K562 (cell line): ENCODE measurements at regions not wholly inside any gene's neighbourhood (a gene's known extent, or its start where the extent isn't known, plus 50 kb on each side); places are given as distances from the start of the nearest gene placed in this dataset.

Experiments
- ATAC-seq: fragments of 200-7000 bp; cut with Tn5 transposase; 3 replicates; pipeline ENCODE4 v1.9.1; 2020; ENCODE audit warnings: moderate library complexity
- BruUV-seq: library from RNA; stranded (reverse); fragments of 400-500 nt; replicated peaks from 2 replicates; lab custom pipeline; 2021; lab: Mats Ljungman, UMichigan
- CTCF ChIA-PET: fragments of 300-600 bp; formaldehyde crosslinking; extraction: SDS; loops from one replicate; lab custom pipeline; 2021; ENCODE audit warnings: low intra/inter-chr PET ratio; lab: Yijun Ruan, JAX
- POLR2A ChIA-PET: fragments of 300-600, 350-650 bp; sonication (Branson Sonifier 250); formaldehyde crosslinking; extraction: SDS; loops from one replicate; lab custom pipeline; 2021; ENCODE audit warnings: antibody characterized with exemption, inconsistent platforms; lab: Yijun Ruan, JAX
- DNase-seq, 4 experiments: peaks; one replicate each; pipeline versions ENCODE4 v3.0.0 to v3.0.0-alpha.2; 2011 to 2018; ENCODE audit warnings: low spot score in 3 of 4, mixed read lengths in 3 of 4; ENCODE audit errors: extremely low read depth in 1 of 4
- FAIRE-seq: peaks from 2 replicates; lab custom pipeline; 2011; peaks lifted over from hg19 to GRCh38; lab: Jason Lieb, UNC
- H2AFZ ChIP-seq: 2 replicates; pipeline ENCODE4 v1.6.0; 2011; ENCODE audit warnings: low read depth, low read length, control low read depth, inconsistent platforms
- H3K27ac ChIP-seq: fragments of 200-600 bp; 3 replicates; pipeline ENCODE4 v1.8.0; 2011; ENCODE audit warnings: low read depth, mild to moderate bottlenecking, control low read depth, inconsistent platforms, low read length, moderate library complexity, mixed read lengths; ENCODE audit errors: extremely low read depth
- H3K27me3 ChIP-seq, 2 experiments: fragments of 300-600 bp in 1 of 2; 2 replicates in 1 of 2; 3 replicates in 1 of 2; pipeline versions ENCODE4 v1.6.0 to v1.8.0; 2011; ENCODE audit warnings: inconsistent platforms in 2 of 2, low read length in 2 of 2, mild to moderate bottlenecking in 1 of 2, mixed read lengths in 1 of 2, moderate library complexity in 1 of 2; ENCODE audit not compliant: control insufficient read depth in 2 of 2, insufficient read depth in 2 of 2
- H3K36me3 ChIP-seq: fragments of 300-600 bp; 3 replicates; pipeline ENCODE4 v1.8.0; 2011; ENCODE audit warnings: mild to moderate bottlenecking, low read length, inconsistent platforms; ENCODE audit not compliant: control insufficient read depth, insufficient read depth
- H3K4me1 ChIP-seq, 2 experiments: fragments of 200-600 bp in 1 of 2; replicated peaks in 1 of 2; 2 replicates in 1 of 2; 3 replicates in 1 of 2; pipeline versions ENCODE4 v1.5.1 to v1.8.0; 2011; ENCODE audit warnings: inconsistent platforms in 2 of 2, low read length in 2 of 2, mild to moderate bottlenecking in 1 of 2, mixed read lengths in 1 of 2, moderate library complexity in 1 of 2; ENCODE audit not compliant: control insufficient read depth in 2 of 2, insufficient read depth in 2 of 2
- H3K4me2 ChIP-seq: 2 replicates; pipeline ENCODE4 v1.6.1; 2011; ENCODE audit warnings: low read length, control low read depth, inconsistent platforms, mixed read lengths; ENCODE audit not compliant: insufficient read depth
- H3K4me3 ChIP-seq: fragments of 200-600 bp; sonication (generic), shearing (Covaris generic); 2 replicates; pipeline ENCODE4 v1.5.1; 2016; ENCODE audit warnings: control low read depth, inconsistent platforms
- H3K79me2 ChIP-seq: fragments of 200-600 bp; 3 replicates; pipeline ENCODE4 v1.8.0; 2011; ENCODE audit warnings: low read length, inconsistent platforms; ENCODE audit not compliant: control insufficient read depth, insufficient read depth
- H3K9ac ChIP-seq, 2 experiments: 2 replicates each; pipeline versions ENCODE4 v1.6.0 to v1.6.1; 2011; ENCODE audit warnings: low read depth in 2 of 2, low read length in 2 of 2, control low read depth in 1 of 2, inconsistent platforms in 1 of 2, mild to moderate bottlenecking in 1 of 2, mixed read lengths in 1 of 2; ENCODE audit not compliant: insufficient read depth in 1 of 2
- H3K9me1 ChIP-seq: one replicate; pipeline ENCODE4 v1.6.0; 2011; ENCODE audit warnings: inconsistent platforms, mild to moderate bottlenecking, low read length, moderate library complexity; ENCODE audit not compliant: control insufficient read depth, insufficient read depth
- H3K9me3 ChIP-seq: replicated peaks from 2 replicates; pipeline ENCODE4 v1.5.1; 2011; ENCODE audit warnings: low read depth, low read length, inconsistent platforms; ENCODE audit not compliant: control insufficient read depth, insufficient read depth
- H4K20me1 ChIP-seq: replicated peaks from 2 replicates; pipeline ENCODE4 v1.6.1; 2011; ENCODE audit warnings: low read length, inconsistent platforms, mixed read lengths; ENCODE audit not compliant: control insufficient read depth, insufficient read depth
- CBFB ChIP-seq: sonication (generic); formaldehyde crosslinking; IDR thresholded peaks from 2 replicates; pipeline ENCODE4 v1.4.0; 2020; ENCODE audit warnings: mild to moderate bottlenecking, missing genetic modification reagents
- CEBPB ChIP-seq: fragments of 450-650 bp; IDR thresholded peaks from 2 replicates; pipeline ENCODE4 v1.6.1; 2016; ENCODE audit warnings: missing genetic modification characterization, missing compliant biosample characterization
- ERF ChIP-seq: fragments of 450-650 bp; formaldehyde crosslinking; IDR thresholded peaks from 2 replicates; pipeline ENCODE4 v1.4.0; 2020; ENCODE audit warnings: mild to moderate bottlenecking, mixed read lengths
- EZH2 ChIP-seq: IDR thresholded peaks from 2 replicates; pipeline ENCODE4 v1.6.1; 2012; ENCODE audit warnings: low read depth, mild to moderate bottlenecking, inconsistent platforms, low read length, borderline replicate concordance
- GMEB1 ChIP-seq: fragments of 250-450 bp; sonication (Bioruptor Pico); IDR thresholded peaks from 2 replicates; pipeline ENCODE4 v1.4.0; 2020; ENCODE audit warnings: mild to moderate bottlenecking
- NFIX ChIP-seq: fragments of 250-450 bp; sonication (Bioruptor Pico); IDR thresholded peaks from 2 replicates; pipeline ENCODE4 v1.4.0; 2020; ENCODE audit warnings: low read depth, mild to moderate bottlenecking, moderate library complexity
- PTTG1 ChIP-seq: fragments of 450-650 bp; IDR thresholded peaks from 2 replicates; pipeline ENCODE4 v1.6.1; 2016; ENCODE audit warnings: low read depth, mild to moderate bottlenecking, missing genetic modification characterization, missing compliant biosample characterization
- SAP30 ChIP-seq: fragments of 200-600 bp; sonication (generic); IDR thresholded peaks from 2 replicates; pipeline ENCODE4 v1.6.1; 2012; ENCODE audit warnings: borderline replicate concordance, low read depth, mild to moderate bottlenecking, moderate library complexity, low read length, control low read depth, inconsistent platforms; ENCODE audit not compliant: insufficient read depth, poor library complexity, severe bottlenecking
- XRCC5 ChIP-seq: fragments of 200-400 bp; formaldehyde crosslinking; IDR thresholded peaks from 2 replicates; pipeline ENCODE4 v1.6.1; 2017; ENCODE audit warnings: low read depth, mild to moderate bottlenecking, low read length
- ZNF184 ChIP-seq: sonication (generic); formaldehyde crosslinking; IDR thresholded peaks from 2 replicates; pipeline ENCODE4 v1.5.0; 2020; ENCODE audit warnings: missing genetic modification reagents
- ZNF507 ChIP-seq: conservative IDR thresholded peaks from 2 replicates; pipeline ENCODE4 v1.6.1; 2017; ENCODE audit warnings: missing genetic modification characterization, missing compliant biosample characterization
- WGBS: fragments of 100-300 bp; shearing (Covaris generic); methylation state at CpG from one replicate; pipeline ENCODE4 v1.1.6; 2016; ENCODE audit warnings: low coverage, mixed read lengths; ENCODE audit not compliant: insufficient coverage; ENCODE audit errors: missing lambda C conversion rate; 5-methylcytosine and 5-hydroxymethylcytosine counted together
- in situ Hi-C: fragments of 300-500 bp; cut with MboI; formaldehyde crosslinking; loops from 4 replicates; pipeline ENCODE4 v1.15.0; 2018; ENCODE audit warnings: inconsistent platforms, mixed read lengths
- intact Hi-C: fragments of 100-400 bp; cut with micrococcal nuclease; formaldehyde crosslinking; loops from 2 replicates; pipeline ENCODE4 v1.14.2; 2022

- WGBS = 0% methylated on average over 3 of the region's 4 CpGs
Measured at GRCh38 chrX:69291116-69291515, 125.9 kb upstream of the PJA1 start.

More at GRCh38 chrX:69291116-69291515, 125.9 kb upstream of the PJA1 start:
- no peaks in the 10 kb centered on the region; a peak in 1 of 5 replicates for H3K27me3 ChIP-seq
- H3K79me2 ChIP-seq = no peaks in the 10 kb centered on the region
- no peak overlapping the region for H3K4me2 ChIP-seq
- intact Hi-C loops (no loop called here), in situ Hi-C loops (loop anchor here (25.0 kb wide), 1 partner anchor 1104 kb away; no protein-coding TSS in a partner anchor)
- no peaks in the 10 kb centered on the region for H3K9me3 ChIP-seq
- DNase-seq (no peak), ATAC-seq (no peak), FAIRE-seq (no peak)
- no peak overlapping the region for H3K9ac ChIP-seq
- H3K9me1 ChIP-seq = no peaks in the 10 kb centered on the region
- peaks cover 0 to 2% of the 10 kb centered on the region in 2 experiments; a peak in 2 of 5 replicates for H3K4me1 ChIP-seq
- no TSS peak for BruUV-seq
- no peak overlapping the region for H3K4me3 ChIP-seq
- TF ChIP-seq ZNF507 (tag) (no peak), SAP30 (no peak), ERF (CRISPR knock-in tag) (no peak), EZH2 (no peak), CBFB (CRISPR knock-in tag) (no peak), GMEB1 (no peak), PTTG1 (no peak), NFIX (CRISPR knock-in tag) (no peak), ZNF184 (CRISPR knock-in tag) (no peak), XRCC5 (no peak), CEBPB (no peak)
- no peaks in the 10 kb centered on the region for H3K36me3 ChIP-seq
- no peak overlapping the region for H3K27ac ChIP-seq
- H4K20me1 ChIP-seq = 0 out of 2 replicates have a peak, but pooled peaks cover 4% of the 10 kb centered on the region
- H2AFZ ChIP-seq = no peak overlapping the region
- CTCF ChIA-PET = no interaction called here
- POLR2A ChIA-PET = no interaction called here
